ENCODE measurements at regions not wholly inside any gene's neighbourhood (a gene's known extent, or its start where the extent isn't known, plus 50 kb on each side); places are given as distances from the start of the nearest gene placed in this dataset.

DNA sequence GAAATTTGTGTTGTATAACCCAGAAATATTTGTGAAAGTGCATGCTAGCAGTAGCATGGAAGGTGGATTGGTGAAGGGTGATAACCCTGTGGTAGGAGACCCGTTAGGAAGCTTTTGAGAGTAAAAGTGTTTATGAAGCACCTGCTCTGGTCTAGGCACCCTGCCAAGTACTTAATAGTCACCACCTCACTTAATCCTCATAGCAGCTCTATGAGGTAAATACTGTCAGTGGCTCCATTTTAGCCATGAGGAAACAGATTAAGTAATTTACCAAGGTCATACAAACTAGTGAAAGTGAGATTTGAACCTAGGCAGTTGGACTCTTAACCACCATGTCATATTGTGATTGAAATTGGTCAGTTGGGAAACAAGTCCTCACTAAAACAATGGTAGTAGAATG, 66.8 kb downstream of the TET3 start:
- H3K4me1 Mint-ChIP-seq (ENCODE audit: low read depth) = no peaks in the 10 kb centered on the region
- no peak for DNase-seq
- no peak overlapping the region for H3K27ac Mint-ChIP-seq
- H3K36me3 Mint-ChIP-seq (ENCODE audit: low read depth) = 0 out of 2 replicates have a peak, but pooled peaks cover 5% of the 10 kb centered on the region
- no peak for TF ChIP-seq CTCF (IDR thresholded peaks at IDR 0.05)
- peaks cover 2% of the 10 kb centered on the region; the same call in 1 of the 2 replicates for H3K27me3 Mint-ChIP-seq (ENCODE audit: insufficient read depth)
- no peak overlapping the region for H3K4me3 Mint-ChIP-seq
- H3K9me3 Mint-ChIP-seq = no peaks in the 10 kb centered on the region

GRCh38 chr2:74052732-74053710, 68.3 kb downstream of the TET3 start:
- peaks cover 2% of the 10 kb centered on the region; the same call in 1 of the 2 replicates for H3K27me3 Mint-ChIP-seq (ENCODE audit: insufficient read depth)
- DNase-seq = no peak
- no peaks in the 10 kb centered on the region for H3K9me3 Mint-ChIP-seq
- H3K36me3 Mint-ChIP-seq (ENCODE audit: low read depth) = 0 out of 2 replicates have a peak, but pooled peaks cover 5% of the 10 kb centered on the region
- TF ChIP-seq CTCF (IDR thresholded peaks at IDR 0.05) = no peak
- no peak overlapping the region for H3K4me3 Mint-ChIP-seq
- no peaks in the 10 kb centered on the region for H3K4me1 Mint-ChIP-seq (ENCODE audit: low read depth)
- no peak overlapping the region for H3K27ac Mint-ChIP-seq

DNA sequence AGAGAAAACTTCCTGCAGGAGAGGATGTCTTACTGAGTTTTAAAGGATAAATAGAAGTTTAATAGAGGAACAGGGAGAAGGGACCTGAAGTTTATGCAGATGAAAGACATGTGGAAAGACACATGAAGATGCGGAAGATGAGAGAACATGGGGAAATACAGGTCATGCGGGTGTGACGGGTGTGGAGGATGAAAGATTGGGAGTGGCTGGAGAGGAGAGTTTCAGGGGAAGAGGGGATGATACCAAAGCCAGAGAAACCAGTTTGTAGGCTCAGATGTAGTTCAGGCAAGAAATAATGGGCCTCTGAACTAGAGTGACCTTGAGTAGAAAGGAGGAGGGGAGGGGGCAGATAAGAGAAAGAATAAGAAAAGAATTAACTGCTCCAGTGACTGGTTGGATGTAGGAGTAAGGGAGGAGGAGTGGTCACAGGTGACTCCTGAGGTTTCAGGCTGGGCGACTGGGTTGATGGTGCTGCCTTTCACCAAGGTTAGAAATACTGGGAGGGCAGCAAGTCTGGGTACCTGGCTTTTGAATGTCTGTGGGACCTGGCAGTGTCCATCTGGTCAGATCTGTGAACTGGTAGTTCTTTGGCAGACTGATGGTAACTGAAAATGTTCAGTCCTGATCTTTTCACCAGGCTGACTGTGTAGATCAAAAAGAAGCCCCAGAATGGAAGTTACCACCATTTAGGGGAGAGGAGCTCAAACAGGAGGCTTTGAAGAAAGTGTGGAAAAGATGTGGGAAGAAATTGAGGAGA, 69.4 kb downstream of the TET3 start:
- no peaks in the 10 kb centered on the region for H3K36me3 Mint-ChIP-seq (ENCODE audit: low read depth)
- peaks cover 2% of the 10 kb centered on the region; the same call in 1 of the 2 replicates for H3K27me3 Mint-ChIP-seq (ENCODE audit: insufficient read depth)
- no peaks in the 10 kb centered on the region for H3K9me3 Mint-ChIP-seq
- no peak for DNase-seq
- H3K27ac Mint-ChIP-seq = no peak overlapping the region
- H3K4me3 Mint-ChIP-seq = no peak overlapping the region
- no peaks in the 10 kb centered on the region for H3K4me1 Mint-ChIP-seq (ENCODE audit: low read depth)
- no peak for TF ChIP-seq CTCF (IDR thresholded peaks at IDR 0.05)

DNA sequence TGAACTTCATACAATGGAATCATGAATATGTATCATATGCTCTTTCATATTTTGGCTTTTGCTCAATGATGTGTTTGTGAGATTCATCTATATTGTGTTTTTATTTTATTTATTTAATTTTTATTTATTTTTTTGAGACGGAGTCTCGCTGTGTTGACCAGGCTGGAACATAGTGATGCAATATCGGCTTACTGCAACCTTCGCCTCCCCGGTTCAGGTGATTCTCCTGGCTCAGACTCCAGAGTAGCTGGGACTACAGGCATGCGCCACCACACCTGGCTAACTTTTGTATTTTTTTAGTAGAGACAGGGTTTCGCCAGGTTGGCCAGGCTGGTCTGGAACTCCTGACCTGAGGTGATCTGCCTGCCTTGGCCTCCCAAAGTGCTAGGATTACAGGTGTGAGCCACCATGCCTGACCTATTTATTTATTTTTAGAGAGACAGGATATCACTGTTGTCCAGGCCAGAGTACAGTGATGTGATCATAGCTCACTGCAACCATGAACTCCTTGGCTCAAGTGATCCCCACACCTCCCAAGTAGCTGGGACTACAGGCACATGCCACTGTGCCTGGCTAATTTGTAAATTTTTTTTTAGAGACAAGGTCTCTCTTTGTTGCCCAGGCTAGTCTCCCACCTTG, 74.5 kb downstream of the TET3 start:
- Mint-ChIP-seq H3K27me3 (ENCODE audit: insufficient read depth) (no peaks in the 10 kb centered on the region), H3K27ac (no peak overlapping the region), H3K4me1 (ENCODE audit: low read depth) (0 out of 2 replicates have a peak, but pooled peaks cover 5% of the 10 kb centered on the region), H3K36me3 (ENCODE audit: low read depth) (peaks cover 12% of the 10 kb centered on the region), H3K9me3 (no peaks in the 10 kb centered on the region), H3K4me3 (no peak overlapping the region)
- no peak for TF ChIP-seq CTCF (IDR thresholded peaks at IDR 0.05)
- no peak for DNase-seq

DNA sequence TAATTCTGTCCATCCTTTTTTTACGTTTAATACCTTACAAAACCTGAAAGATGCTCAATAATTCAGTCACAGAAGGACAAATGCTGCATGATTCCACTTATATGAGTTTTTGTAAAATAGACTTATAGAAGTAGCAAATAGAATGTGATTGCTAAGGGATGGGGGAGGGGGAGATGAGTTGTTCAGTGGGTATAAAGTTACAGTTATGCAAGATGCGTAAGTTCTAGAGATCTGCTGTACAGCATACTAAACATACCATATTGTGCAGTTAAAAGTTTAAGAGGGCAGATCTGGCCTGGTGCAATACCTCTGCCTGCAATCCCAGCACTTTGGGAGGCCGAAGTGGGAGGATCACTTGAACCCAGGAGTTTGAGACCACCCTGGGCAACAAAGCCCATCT, 78.8 kb downstream of the TET3 start:
- Mint-ChIP-seq H3K27ac (no peak overlapping the region), H3K27me3 (ENCODE audit: insufficient read depth) (no peaks in the 10 kb centered on the region), H3K36me3 (ENCODE audit: low read depth) (peaks cover 12% of the 10 kb centered on the region), H3K4me3 (no peak overlapping the region), H3K4me1 (ENCODE audit: low read depth) (0 out of 2 replicates have a peak, but pooled peaks cover 5% of the 10 kb centered on the region), H3K9me3 (no peaks in the 10 kb centered on the region)
- no peak for TF ChIP-seq CTCF (IDR thresholded peaks at IDR 0.05)
- no peak for DNase-seq
